Thyroid gland (tissue), 4 donors: ENCODE measurements at regions not wholly inside any gene's neighbourhood (a gene's known extent, or its start where the extent isn't known, plus 50 kb on each side); places are given as distances from the start of the nearest gene placed in this dataset.

ENCODE experiments used
- DNase-seq, 2 donors: peaks; one replicate each; pipeline ENCODE4 v3.0.0-alpha.2; 2019
- H3K27ac ChIP-seq, 3 donors: fragments of 200-600 bp; sonication (generic); 1 replicate in 2 of 3; 2 replicates in 1 of 3; pipeline ENCODE4 v1.5.1; 2016 to 2019; ENCODE audit warnings: mild to moderate bottlenecking in 1 of 3, moderate library complexity in 1 of 3
- H3K27me3 ChIP-seq: fragments of 200-600 bp; sonication (generic); one replicate; pipeline ENCODE4 v1.5.1; 2019
- H3K36me3 ChIP-seq, 2 donors: fragments of 200-600 bp; sonication (generic); one replicate each; pipeline ENCODE4 v1.5.1; 2016 to 2019
- H3K4me1 ChIP-seq, 2 donors: fragments of 200-600 bp; sonication (generic); one replicate each; pipeline ENCODE4 v1.5.1; 2017 to 2019
- H3K4me3 ChIP-seq, 3 donors: fragments of 200-600 bp; sonication (generic); replicated peaks in 1 of 3; 1 replicate in 2 of 3; 2 replicates in 1 of 3; pipeline ENCODE4 v1.5.1; 2016; ENCODE audit warnings: mild to moderate bottlenecking in 1 of 3
- H3K9me3 ChIP-seq: fragments of 200-600 bp; sonication (generic); one replicate; pipeline ENCODE4 v1.5.1; 2017
- POLR2A ChIP-seq, 2 donors: fragments of 450-650 bp; IDR thresholded peaks; one replicate each; pipeline ENCODE4 v1.6.1; 2017; ENCODE audit warnings: antibody characterized with exemption in 2 of 2, mild to moderate bottlenecking in 2 of 2, moderate library complexity in 1 of 2
- WGBS, 2 donors: methylation state at CpG; one replicate each; pipeline ENCODE4 v1.1.5; 2017; 5-methylcytosine and 5-hydroxymethylcytosine counted together
- intact Hi-C: fragments of 100-400 bp; cut with DNase I; formaldehyde crosslinking; loops from one replicate; pipeline ENCODE4 v1.15.1; 2023
- TF ChIP-seq, protein P1 (sequence below), 6 experiments: fragments of 200-600 bp in 3 of 6; fragments of 450-650 bp in 3 of 6; sonication (generic) in 3 of 6; IDR thresholded peaks; one replicate each; pipeline ENCODE4 v1.5.1; 2016 to 2019; ENCODE audit warnings: antibody characterized with exemption in 6 of 6, mild to moderate bottlenecking in 2 of 6, inconsistent platforms in 1 of 6, moderate library complexity in 1 of 6

DNA sequence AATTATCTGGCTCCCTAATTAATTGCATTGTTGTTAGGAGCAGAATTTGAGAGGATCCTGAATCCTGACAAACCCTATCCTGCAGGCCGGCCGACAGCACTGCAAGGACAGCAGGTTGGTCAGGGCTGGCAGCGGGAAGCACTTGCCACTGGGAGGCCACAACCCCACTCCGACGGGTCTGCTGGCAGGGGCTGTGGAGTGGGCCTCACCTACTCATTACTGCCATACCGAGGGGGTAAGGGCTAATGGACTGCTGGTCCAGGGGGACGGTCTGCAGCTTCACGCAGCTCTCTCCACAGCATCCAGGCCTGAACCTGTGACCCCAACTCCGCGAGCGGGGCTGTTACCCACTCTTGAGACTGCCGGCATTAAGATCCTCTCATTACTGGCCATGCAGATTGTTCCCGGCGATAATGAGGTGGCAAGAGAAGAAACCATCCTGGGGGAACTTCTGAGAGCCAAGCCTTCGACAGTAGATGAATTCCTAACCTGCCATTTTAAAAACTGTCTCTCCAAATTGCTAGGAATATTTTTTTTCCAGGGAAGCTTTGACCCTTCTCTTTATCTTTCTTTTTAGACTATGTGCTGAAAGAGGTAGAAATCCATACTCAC lies 501.3 kb downstream of the OMA1 start:
- Histone ChIP-seq H3K27me3 (no peaks in the 10 kb centered on the region), H3K4me1 (no peaks in the 10 kb centered on the region), H3K9me3 (no peaks in the 10 kb centered on the region), H3K4me3 (no peak overlapping the region), H3K27ac (no peak overlapping the region), H3K36me3 (no peaks in the 10 kb centered on the region)
- no peak for DNase-seq
- TF ChIP-seq POLR2A (IDR thresholded peaks at IDR 0.05), result no peak
- TF ChIP-seq, protein P1, sequence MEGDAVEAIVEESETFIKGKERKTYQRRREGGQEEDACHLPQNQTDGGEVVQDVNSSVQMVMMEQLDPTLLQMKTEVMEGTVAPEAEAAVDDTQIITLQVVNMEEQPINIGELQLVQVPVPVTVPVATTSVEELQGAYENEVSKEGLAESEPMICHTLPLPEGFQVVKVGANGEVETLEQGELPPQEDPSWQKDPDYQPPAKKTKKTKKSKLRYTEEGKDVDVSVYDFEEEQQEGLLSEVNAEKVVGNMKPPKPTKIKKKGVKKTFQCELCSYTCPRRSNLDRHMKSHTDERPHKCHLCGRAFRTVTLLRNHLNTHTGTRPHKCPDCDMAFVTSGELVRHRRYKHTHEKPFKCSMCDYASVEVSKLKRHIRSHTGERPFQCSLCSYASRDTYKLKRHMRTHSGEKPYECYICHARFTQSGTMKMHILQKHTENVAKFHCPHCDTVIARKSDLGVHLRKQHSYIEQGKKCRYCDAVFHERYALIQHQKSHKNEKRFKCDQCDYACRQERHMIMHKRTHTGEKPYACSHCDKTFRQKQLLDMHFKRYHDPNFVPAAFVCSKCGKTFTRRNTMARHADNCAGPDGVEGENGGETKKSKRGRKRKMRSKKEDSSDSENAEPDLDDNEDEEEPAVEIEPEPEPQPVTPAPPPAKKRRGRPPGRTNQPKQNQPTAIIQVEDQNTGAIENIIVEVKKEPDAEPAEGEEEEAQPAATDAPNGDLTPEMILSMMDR (IDR thresholded peaks at IDR 0.05), result no peak
- WGBS, 2 donors, result 79 to 84% methylated on average over 14 to 15 of the region's 15 CpGs
- intact Hi-C loops, result no loop called here

DNA sequence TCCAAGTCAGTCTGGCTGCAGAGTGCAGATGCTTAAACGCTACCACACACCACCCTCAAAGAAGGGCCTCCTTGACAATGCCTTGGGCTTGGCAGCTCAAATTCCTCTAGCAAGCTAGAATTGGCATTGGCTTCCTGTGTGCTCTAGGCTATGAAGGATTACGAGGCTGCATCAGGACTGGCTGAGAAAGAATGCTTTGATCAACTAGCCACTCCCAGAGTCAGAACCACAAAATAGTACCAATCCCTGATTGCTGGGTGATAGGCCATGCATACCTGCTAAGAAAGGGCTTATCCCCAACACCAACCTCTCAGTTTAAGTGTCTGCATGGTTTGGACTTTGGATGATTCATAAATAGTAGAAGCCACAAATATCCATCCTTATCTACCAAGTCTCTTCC lies 504.9 kb downstream of the OMA1 start:
- no peak overlapping the region for H3K27ac ChIP-seq
- H3K9me3 ChIP-seq, result no peaks in the 10 kb centered on the region
- H3K36me3 ChIP-seq, result no peaks in the 10 kb centered on the region
- no peak for DNase-seq
- no peaks in the 10 kb centered on the region for H3K4me1 ChIP-seq
- 41 to 73% methylated on average over 2 of the region's 2 CpGs for WGBS, 2 donors
- no peaks in the 10 kb centered on the region for H3K27me3 ChIP-seq
- H3K4me3 ChIP-seq, result no peak overlapping the region
- intact Hi-C loops, result no loop called here
- TF ChIP-seq POLR2A (IDR thresholded peaks at IDR 0.05), result no peak
- TF ChIP-seq, protein P1 (IDR thresholded peaks at IDR 0.05), result no peak

DNA sequence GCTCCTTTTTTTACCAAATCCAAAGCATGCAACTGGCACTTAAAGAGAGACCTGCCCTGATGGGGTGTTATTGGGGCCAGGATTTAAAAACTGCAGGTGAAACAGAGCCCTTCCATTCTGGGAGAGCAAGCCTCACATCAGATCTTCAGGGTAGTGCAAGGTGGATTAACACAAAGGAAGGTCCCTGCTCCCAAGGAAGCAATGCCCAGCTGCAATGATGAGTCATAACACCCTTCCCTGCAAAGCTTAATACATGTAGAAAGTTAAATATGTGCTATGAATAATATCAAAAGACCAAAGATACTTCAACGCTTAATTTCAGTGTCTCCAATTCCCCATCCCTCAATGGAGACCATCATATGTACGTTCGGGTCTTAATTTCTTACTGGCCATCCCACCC lies 508.0 kb downstream of the OMA1 start:
- TF ChIP-seq, protein P1 (IDR thresholded peaks at IDR 0.05), result no peak
- TF ChIP-seq POLR2A (IDR thresholded peaks at IDR 0.05), result no peak
- Histone ChIP-seq H3K9me3 (no peaks in the 10 kb centered on the region), H3K27ac (no peak overlapping the region), H3K4me1 (no peaks in the 10 kb centered on the region), H3K27me3 (no peaks in the 10 kb centered on the region), H3K4me3 (no peak overlapping the region), H3K36me3 (no peaks in the 10 kb centered on the region)
- WGBS, 2 donors, result 96 to 98% methylated on average over 3 of the region's 3 CpGs
- no peak for DNase-seq
- intact Hi-C loops, result no loop called here

DNA sequence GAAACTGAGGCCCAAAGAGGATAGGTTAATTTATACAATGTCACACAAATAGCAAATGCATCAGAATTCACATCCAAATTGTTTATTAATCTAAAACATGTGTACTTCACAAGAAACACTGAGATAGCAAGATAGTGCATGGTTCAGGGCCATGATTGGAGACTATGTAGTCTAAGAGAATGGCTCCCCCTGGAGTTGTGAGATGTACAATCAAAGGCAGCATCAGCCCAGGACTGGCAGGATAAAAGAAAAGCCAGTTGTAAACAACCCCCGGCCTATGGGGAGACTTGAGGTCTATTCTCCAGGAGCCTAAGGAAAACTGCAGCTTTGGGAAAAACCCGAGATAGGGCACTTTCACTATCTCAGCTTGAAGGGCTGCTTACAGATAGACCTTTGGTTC lies 511.0 kb downstream of the OMA1 start:
- Histone ChIP-seq H3K36me3 (no peaks in the 10 kb centered on the region), H3K4me3 (no peak overlapping the region), H3K27me3 (no peaks in the 10 kb centered on the region), H3K4me1 (no peaks in the 10 kb centered on the region), H3K27ac (no peak overlapping the region), H3K9me3 (no peaks in the 10 kb centered on the region)
- WGBS, 2 donors, result 55 to 66% methylated on average over 2 of the region's 2 CpGs
- no peak for TF ChIP-seq POLR2A (IDR thresholded peaks at IDR 0.05)
- TF ChIP-seq, protein P1 (IDR thresholded peaks at IDR 0.05), result no peak
- intact Hi-C loops, result no loop called here
- DNase-seq, result no peak

DNA sequence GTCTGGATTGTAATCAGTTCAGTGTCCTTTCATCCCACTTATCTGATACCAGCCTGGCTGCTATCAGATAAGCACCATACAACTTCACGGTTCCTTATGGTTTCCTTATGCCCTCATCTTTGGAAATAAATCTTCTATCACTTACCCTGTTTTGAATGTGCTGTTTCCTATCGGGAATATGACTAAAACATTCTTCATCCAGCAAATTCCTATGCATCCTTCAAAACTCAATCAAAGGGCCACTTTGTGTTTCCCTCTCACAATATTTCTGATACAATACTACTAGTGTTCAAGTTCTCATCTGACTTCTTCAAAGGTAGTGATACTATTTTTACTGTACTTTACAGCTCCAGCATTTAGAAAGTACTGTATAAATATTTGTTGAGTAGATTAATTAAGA lies 513.2 kb downstream of the OMA1 start:
- TF ChIP-seq, protein P1 (IDR thresholded peaks at IDR 0.05), result no peak
- TF ChIP-seq POLR2A (IDR thresholded peaks at IDR 0.05), result no peak
- H3K4me3 ChIP-seq, result no peak overlapping the region
- no peaks in the 10 kb centered on the region for H3K27me3 ChIP-seq
- no peak overlapping the region for H3K27ac ChIP-seq
- no peaks in the 10 kb centered on the region for H3K4me1 ChIP-seq
- DNase-seq, result no peak
- H3K36me3 ChIP-seq, result no peaks in the 10 kb centered on the region
- 39% methylated on average over 2 of the region's 2 CpGs for WGBS, 2 donors
- intact Hi-C loops, result no loop called here
- H3K9me3 ChIP-seq, result no peaks in the 10 kb centered on the region
